T-cell (primary cell): ENCODE measurements at regions not wholly inside any gene's neighbourhood (a gene's known extent, or its start where the extent isn't known, plus 50 kb on each side); places are given as distances from the start of the nearest gene placed in this dataset.

Source experiments
- ATAC-seq, 4 experiments: fragments of 200-7000 bp in 3 of 4; fragments of 150-1000 bp in 1 of 4; cut with Tn5 transposase; replicated peaks in 1 of 4; 1 replicate in 3 of 4; 2 replicates in 1 of 4; pipeline ENCODE4 v1.10.0; 2021; ENCODE audit warnings: moderate library complexity in 3 of 4, mild to moderate bottlenecking in 2 of 4, moderate number of reproducible peaks in 1 of 4
- CTCF ChIA-PET, 2 donors: fragments of 300-600 bp; sonication (Branson Sonifier 250); formaldehyde crosslinking; loops; one replicate each; lab custom pipeline; 2022; ENCODE audit warnings: antibody characterized with exemption in 2 of 2; lab: Charles Lee
- POLR2A ChIA-PET, 2 donors: fragments of 300-600 bp; sonication (Branson Sonifier 250); formaldehyde crosslinking; loops; one replicate each; lab custom pipeline; 2022; ENCODE audit warnings: antibody characterized with exemption in 2 of 2; lab: Charles Lee
- DNase-seq, 35 experiments: peaks; one replicate each; pipeline versions ENCODE4 v3.0.0 to v3.0.0-alpha.2; 2013 to 2023
- H3K27ac ChIP-seq: one replicate; pipeline ENCODE4 v1.5.1; 2013; ENCODE audit warnings: low read length
- H3K27me3 ChIP-seq, 2 experiments: replicated peaks in 1 of 2; 1 replicate in 1 of 2; 2 replicates in 1 of 2; pipeline versions ENCODE4 v1.6.1 to v1.7.0; 2013; ENCODE audit warnings: low read length in 1 of 2, mixed read lengths in 1 of 2; ENCODE audit not compliant: control insufficient read depth in 2 of 2, insufficient read depth in 2 of 2; ENCODE audit errors: extremely low read depth in 1 of 2
- H3K36me3 ChIP-seq, 2 donors: 1 replicate in 1 of 2; 2 replicates in 1 of 2; pipeline versions ENCODE4 v1.6.1 to v1.7.0; 2013; ENCODE audit warnings: low read length in 1 of 2; ENCODE audit not compliant: control insufficient read depth in 2 of 2, insufficient read depth in 1 of 2; ENCODE audit errors: extremely low read depth in 1 of 2
- H3K4me1 ChIP-seq, 2 experiments: 1 replicate in 1 of 2; 2 replicates in 1 of 2; pipeline versions ENCODE4 v1.6.1 to v1.7.0; 2013; ENCODE audit warnings: low read length in 2 of 2, mixed read lengths in 1 of 2; ENCODE audit not compliant: insufficient read depth in 2 of 2, control insufficient read depth in 1 of 2; ENCODE audit errors: extremely low read depth in 1 of 2
- H3K4me3 ChIP-seq, 2 donors: 1 replicate in 1 of 2; 2 replicates in 1 of 2; pipeline versions ENCODE4 v1.5.1 to v1.7.0; 2013; ENCODE audit warnings: mild to moderate bottlenecking in 2 of 2, low read length in 1 of 2, moderate library complexity in 1 of 2; ENCODE audit not compliant: control insufficient read depth in 1 of 2; ENCODE audit errors: extremely low read depth in 1 of 2
- H3K9me3 ChIP-seq: 2 replicates; pipeline ENCODE4 v1.7.0; 2013
- H3K27ac Mint-ChIP-seq, 2 donors: one replicate each; pipeline ENCODE4 v1.8.0; 2020 to 2021; ENCODE audit warnings: mild to moderate bottlenecking in 2 of 2, mixed read lengths in 2 of 2
- H3K27me3 Mint-ChIP-seq, 2 donors: one replicate each; pipeline ENCODE4 v1.8.0; 2021 to 2022; ENCODE audit warnings: mixed read lengths in 2 of 2
- H3K36me3 Mint-ChIP-seq: one replicate; pipeline ENCODE4 v1.8.0; 2021; ENCODE audit warnings: mixed read lengths
- H3K4me1 Mint-ChIP-seq, 3 donors: one replicate each; pipeline ENCODE4 v1.8.0; 2020 to 2022; ENCODE audit warnings: mixed read lengths in 3 of 3, mild to moderate bottlenecking in 1 of 3
- H3K4me3 Mint-ChIP-seq, 3 donors: one replicate each; pipeline ENCODE4 v1.8.0; 2020 to 2022; ENCODE audit warnings: mild to moderate bottlenecking in 3 of 3, mixed read lengths in 3 of 3, moderate library complexity in 3 of 3
- H3K9me3 Mint-ChIP-seq, 3 donors: one replicate each; pipeline ENCODE4 v1.8.0; 2020 to 2022; ENCODE audit warnings: mixed read lengths in 3 of 3
- WGBS: methylation state at CpG from one replicate; pipeline ENCODE4 v1.1.5; 2013; ENCODE audit warnings: missing lambda C conversion rate; ENCODE audit not compliant: insufficient coverage; 5-methylcytosine and 5-hydroxymethylcytosine counted together

GRCh38 chr4:12414181-12414812 lies 985.6 kb upstream of the HS3ST1 start:
- no peaks in the 10 kb centered on the region for H3K27me3 ChIP-seq
- Mint-ChIP-seq H3K27ac (no peak overlapping the region), H3K36me3 (no peaks in the 10 kb centered on the region), H3K9me3 (peaks cover 5 to 18% (median 7%) of the 10 kb centered on the region in 3 donors), H3K27me3 (no peaks in the 10 kb centered on the region), H3K4me1 (no peaks in the 10 kb centered on the region), H3K4me3 (no peak overlapping the region)
- DNase-seq (no peak), ATAC-seq (no peak)
- 68% methylated on average over 4 of the region's 4 CpGs for WGBS
- no peak overlapping the region for H3K27ac ChIP-seq
- H3K9me3 ChIP-seq: no peaks in the 10 kb centered on the region
- ChIA-PET CTCF (no interaction called here), POLR2A (no interaction called here)
- H3K36me3 ChIP-seq: no peaks in the 10 kb centered on the region
- no peaks in the 10 kb centered on the region for H3K4me1 ChIP-seq
- no peak overlapping the region for H3K4me3 ChIP-seq

- no peak overlapping the region for H3K27ac ChIP-seq
- no peak overlapping the region for H3K4me3 ChIP-seq
- WGBS: 20% methylated on average over 1 of the region's 4 CpGs
- Mint-ChIP-seq H3K27me3 (no peaks in the 10 kb centered on the region), H3K9me3 (peaks cover 10 to 16% (median 11%) of the 10 kb centered on the region in 3 donors), H3K4me1 (no peaks in the 10 kb centered on the region), H3K4me3 (no peak overlapping the region), H3K36me3 (no peaks in the 10 kb centered on the region), H3K27ac (no peak overlapping the region)
- H3K36me3 ChIP-seq: no peaks in the 10 kb centered on the region
- ChIA-PET POLR2A (no interaction called here), CTCF (no interaction called here)
- ATAC-seq (no peak), DNase-seq (no peak)
- H3K9me3 ChIP-seq: peaks cover under 1% of the 10 kb centered on the region
- no peaks in the 10 kb centered on the region for H3K4me1 ChIP-seq
- H3K27me3 ChIP-seq: no peaks in the 10 kb centered on the region
Measured at GRCh38 chr4:12411072-12411471, 982.4 kb upstream of the HS3ST1 start.

- Histone ChIP-seq H3K4me1 (no peaks in the 10 kb centered on the region), H3K27me3 (no peaks in the 10 kb centered on the region), H3K9me3 (peaks cover 2% of the 10 kb centered on the region), H3K4me3 (no peak overlapping the region), H3K36me3 (no peaks in the 10 kb centered on the region), H3K27ac (no peak overlapping the region)
- Mint-ChIP-seq H3K27ac (no peak overlapping the region), H3K36me3 (no peaks in the 10 kb centered on the region), H3K4me3 (no peak overlapping the region), H3K4me1 (no peaks in the 10 kb centered on the region), H3K27me3 (no peaks in the 10 kb centered on the region), H3K9me3 (peaks cover 8 to 16% (median 12%) of the 10 kb centered on the region in 3 donors)
- ChIA-PET POLR2A (no interaction called here), CTCF (no interaction called here)
- ATAC-seq (no peak), DNase-seq (no peak)
- no CpG with 5 or more reads among the region's 4 CpGs for WGBS
Measured at GRCh38 chr4:12409507-12410190, 981.0 kb upstream of the HS3ST1 start.

- POLR2A ChIA-PET: interaction anchor here in 1 of 2 donors (0.7 kb wide), 1 partner anchor 50 kb away, joined by 6 read pairs; no protein-coding TSS in a partner anchor
- CTCF ChIA-PET: no interaction called here
Measured at GRCh38 chr4:12408364-12408763, 979.7 kb upstream of the HS3ST1 start.

DNA sequence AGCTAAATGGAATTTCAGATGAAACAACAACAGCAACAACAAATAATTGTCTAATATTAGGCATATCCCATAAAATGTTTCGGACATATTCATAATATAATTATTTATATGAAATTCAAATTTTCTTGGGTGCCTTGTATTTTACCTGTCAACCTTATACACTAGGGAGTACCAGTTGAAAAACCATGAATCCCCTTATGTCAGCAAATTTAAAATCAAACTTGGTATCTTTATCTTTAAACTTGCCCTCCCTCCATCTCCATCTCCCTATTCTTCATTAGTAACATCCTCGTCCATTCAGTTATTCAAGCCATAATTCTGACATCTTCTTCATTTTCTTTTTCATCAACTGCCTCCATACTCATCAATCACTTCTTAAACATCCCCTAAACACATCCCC lies 974.5 kb upstream of the HS3ST1 start:
- Mint-ChIP-seq H3K4me1 (no peaks in the 10 kb centered on the region), H3K27ac (no peak overlapping the region), H3K27me3 (no peaks in the 10 kb centered on the region), H3K36me3 (no peaks in the 10 kb centered on the region), H3K4me3 (no peak overlapping the region), H3K9me3 (peaks cover 7 to 14% (median 12%) of the 10 kb centered on the region in 3 donors)
- Histone ChIP-seq H3K36me3 (no peaks in the 10 kb centered on the region), H3K27ac (no peak overlapping the region), H3K27me3 (no peaks in the 10 kb centered on the region), H3K4me1 (no peaks in the 10 kb centered on the region), H3K4me3 (no peak overlapping the region), H3K9me3 (peaks cover 2% of the 10 kb centered on the region)
- CTCF ChIA-PET: no interaction called here
- DNase-seq (no peak), ATAC-seq (no peak)
- POLR2A ChIA-PET: interaction anchor here in 1 of 2 donors (0.6 kb wide), 2 partner anchors 11 to 280 kb away, joined by 3 read pairs; no protein-coding TSS in a partner anchor
- 60% methylated on average over 1 of the region's 2 CpGs for WGBS

More at GRCh38 chr4:12408364-12408763, 979.7 kb upstream of the HS3ST1 start:
- no peaks in the 10 kb centered on the region for H3K4me1 ChIP-seq
- H3K4me3 ChIP-seq: no peak overlapping the region
- no peaks in the 10 kb centered on the region for H3K27me3 ChIP-seq
- H3K27ac ChIP-seq: no peak overlapping the region
- no peak overlapping the region for H3K4me3 Mint-ChIP-seq
- no peaks in the 10 kb centered on the region for H3K36me3 ChIP-seq
- H3K27me3 Mint-ChIP-seq: no peaks in the 10 kb centered on the region
- no peak for ATAC-seq
- no peak for DNase-seq
- WGBS: no CpG with 5 or more reads among the region's 1 CpG
- no peaks in the 10 kb centered on the region for H3K36me3 Mint-ChIP-seq
- H3K27ac Mint-ChIP-seq: no peak overlapping the region
- H3K9me3 Mint-ChIP-seq: peaks cover 6 to 15% (median 12%) of the 10 kb centered on the region in 3 donors
- H3K9me3 ChIP-seq: peaks cover 2% of the 10 kb centered on the region
- H3K4me1 Mint-ChIP-seq: no peaks in the 10 kb centered on the region

- no peak overlapping the region for H3K27ac ChIP-seq
- no peaks in the 10 kb centered on the region for H3K27me3 Mint-ChIP-seq
- H3K27me3 ChIP-seq: no peaks in the 10 kb centered on the region
- no peaks in the 10 kb centered on the region for H3K4me1 Mint-ChIP-seq
- DNase-seq: no peak
- H3K9me3 ChIP-seq: no peaks in the 10 kb centered on the region
- POLR2A ChIA-PET: interaction anchor here in 1 of 2 donors (1.0 kb wide), 1 partner anchor 21 kb away, joined by 4 read pairs; no protein-coding TSS in a partner anchor
- ATAC-seq: no peak
- H3K9me3 Mint-ChIP-seq: peaks cover 6 to 14% (median 9%) of the 10 kb centered on the region in 3 donors
- H3K4me3 Mint-ChIP-seq: no peak overlapping the region
- no peak overlapping the region for H3K4me3 ChIP-seq
- WGBS: no CpG with 5 or more reads among the region's 4 CpGs
- H3K36me3 Mint-ChIP-seq: no peaks in the 10 kb centered on the region
- CTCF ChIA-PET: no interaction called here
- no peaks in the 10 kb centered on the region for H3K36me3 ChIP-seq
- no peaks in the 10 kb centered on the region for H3K4me1 ChIP-seq
- no peak overlapping the region for H3K27ac Mint-ChIP-seq
Measured at GRCh38 chr4:12399781-12400180, 971.1 kb upstream of the HS3ST1 start.
